ENCODE measurements at regions not wholly inside any gene's neighbourhood (a gene's known extent, or its start where the extent isn't known, plus 50 kb on each side); places are given as distances from the start of the nearest gene placed in this dataset.

GRCh38 chr5:67364381-67364970 is 167.9 kb upstream of the CD180 start:
- H3K9me3 ChIP-seq (replicated peaks in 1 of 2; ENCODE audit: control insufficient read depth in 2 of 2, insufficient read depth in 1 of 2, low read depth in 1 of 2, low read length in 2 of 2): no peaks in the 10 kb centered on the region
- H3K4me1 ChIP-seq (ENCODE audit: control insufficient read depth in 2 of 2, insufficient read depth in 1 of 2, low read depth in 1 of 2, low read length in 2 of 2): no peaks in the 10 kb centered on the region
- H3K36me3 ChIP-seq (replicated peaks in 1 of 2; ENCODE audit: control insufficient read depth in 2 of 2, insufficient read depth in 2 of 2, low read length in 2 of 2): no peaks in the 10 kb centered on the region
- H3K4me3 ChIP-seq (ENCODE audit: low read length in 2 of 2): no peak overlapping the region
- H3K18ac ChIP-seq (ENCODE audit: low read length): no peak overlapping the region
- no peak overlapping the region for H2AK5ac ChIP-seq (ENCODE audit: low read depth, low read length)
- H3K4ac ChIP-seq (ENCODE audit: low read length): no peak overlapping the region
- H2BK120ac ChIP-seq (ENCODE audit: low read depth, low read length): no peak overlapping the region
- no peak overlapping the region for H2AFZ ChIP-seq (ENCODE audit: low read length)
- H3K14ac ChIP-seq (ENCODE audit: low read length): no peak overlapping the region
- no peak for DNase-seq (ENCODE audit: low spot score)
- H4K91ac ChIP-seq (ENCODE audit: low read depth, low read length, poor library complexity): no peak overlapping the region
- no peak overlapping the region for H3K4me2 ChIP-seq (ENCODE audit: insufficient read depth, low read length, poor library complexity, severe bottlenecking)
- H3K27me3 ChIP-seq (ENCODE audit: control insufficient read depth in 3 of 3, insufficient read depth in 3 of 3, low read depth in 1 of 3, low read length in 3 of 3): no peaks in the 10 kb centered on the region
- H4K8ac ChIP-seq (ENCODE audit: low read depth, low read length): no peak overlapping the region
- no peak overlapping the region for H2BK12ac ChIP-seq (ENCODE audit: low read length)
- no peak overlapping the region for H3K23ac ChIP-seq (ENCODE audit: low read depth, low read length, poor library complexity)
- no peak overlapping the region for H3K9ac ChIP-seq (ENCODE audit: low read depth, low read length, poor library complexity)
- no peak overlapping the region for H2BK5ac ChIP-seq (ENCODE audit: low read length)
- H3K27ac ChIP-seq (replicated peaks; ENCODE audit: low read length): no peak overlapping the region
- H2BK15ac ChIP-seq (ENCODE audit: low read length): no peak overlapping the region
- no peaks in the 10 kb centered on the region for H3K79me1 ChIP-seq (ENCODE audit: low read depth, low read length)
- WGBS, 2 donors (ENCODE audit: extremely low coverage in 2 of 2, insufficient read length in 2 of 2, insufficient replicate concordance in 1 of 2): no CpG with 5 or more reads among the region's 3 CpGs

- Histone ChIP-seq H3K23ac (ENCODE audit: low read depth, low read length, poor library complexity) (no peak overlapping the region), H3K36me3 (replicated peaks in 1 of 2; ENCODE audit: control insufficient read depth in 2 of 2, insufficient read depth in 2 of 2, low read length in 2 of 2) (no peaks in the 10 kb centered on the region), H3K18ac (ENCODE audit: low read length) (no peak overlapping the region), H2BK5ac (ENCODE audit: low read length) (no peak overlapping the region), H2BK120ac (ENCODE audit: low read depth, low read length) (no peak overlapping the region), H2AFZ (ENCODE audit: low read length) (no peak overlapping the region), H2BK15ac (ENCODE audit: low read length) (no peak overlapping the region), H3K9ac (ENCODE audit: low read depth, low read length, poor library complexity) (no peak overlapping the region), H3K27me3 (ENCODE audit: control insufficient read depth in 3 of 3, insufficient read depth in 3 of 3, low read depth in 1 of 3, low read length in 3 of 3) (no peaks in the 10 kb centered on the region), H3K14ac (ENCODE audit: low read length) (no peak overlapping the region), H3K4me1 (ENCODE audit: control insufficient read depth in 2 of 2, insufficient read depth in 1 of 2, low read depth in 1 of 2, low read length in 2 of 2) (no peaks in the 10 kb centered on the region), H3K79me1 (ENCODE audit: low read depth, low read length) (no peaks in the 10 kb centered on the region), H3K27ac (replicated peaks; ENCODE audit: low read length) (no peak overlapping the region), H2AK5ac (ENCODE audit: low read depth, low read length) (no peak overlapping the region), H3K4me3 (ENCODE audit: low read length in 2 of 2) (no peak overlapping the region), H4K8ac (ENCODE audit: low read depth, low read length) (no peak overlapping the region), H3K9me3 (replicated peaks in 1 of 2; ENCODE audit: control insufficient read depth in 2 of 2, insufficient read depth in 1 of 2, low read depth in 1 of 2, low read length in 2 of 2) (no peaks in the 10 kb centered on the region), H3K4ac (ENCODE audit: low read length) (no peak overlapping the region), H4K91ac (ENCODE audit: low read depth, low read length, poor library complexity) (no peak overlapping the region), H3K4me2 (ENCODE audit: insufficient read depth, low read length, poor library complexity, severe bottlenecking) (no peak overlapping the region), H2BK12ac (ENCODE audit: low read length) (no peak overlapping the region)
- no peak for DNase-seq (ENCODE audit: low spot score)
- no CpG with 5 or more reads among the region's 1 CpG for WGBS, 2 donors (ENCODE audit: extremely low coverage in 2 of 2, insufficient read length in 2 of 2, insufficient replicate concordance in 1 of 2)
These were observed 167.4 kb upstream of the CD180 start for GRCh38 chr5:67363963-67364362.

- Histone ChIP-seq H3K27me3 (ENCODE audit: control insufficient read depth in 3 of 3, insufficient read depth in 3 of 3, low read depth in 1 of 3, low read length in 3 of 3) (no peaks in the 10 kb centered on the region), H4K8ac (ENCODE audit: low read depth, low read length) (no peak overlapping the region), H2AFZ (ENCODE audit: low read length) (no peak overlapping the region), H2AK5ac (ENCODE audit: low read depth, low read length) (no peak overlapping the region), H3K9ac (ENCODE audit: low read depth, low read length, poor library complexity) (no peak overlapping the region), H2BK5ac (ENCODE audit: low read length) (no peak overlapping the region), H2BK15ac (ENCODE audit: low read length) (no peak overlapping the region), H3K4ac (ENCODE audit: low read length) (no peak overlapping the region), H3K27ac (replicated peaks; ENCODE audit: low read length) (no peak overlapping the region), H2BK120ac (ENCODE audit: low read depth, low read length) (no peak overlapping the region), H3K9me3 (replicated peaks in 1 of 2; ENCODE audit: control insufficient read depth in 2 of 2, insufficient read depth in 1 of 2, low read depth in 1 of 2, low read length in 2 of 2) (no peaks in the 10 kb centered on the region), H3K4me3 (ENCODE audit: low read length in 2 of 2) (no peak overlapping the region), H3K79me1 (ENCODE audit: low read depth, low read length) (no peaks in the 10 kb centered on the region), H3K4me2 (ENCODE audit: insufficient read depth, low read length, poor library complexity, severe bottlenecking) (no peak overlapping the region), H3K18ac (ENCODE audit: low read length) (no peak overlapping the region), H3K23ac (ENCODE audit: low read depth, low read length, poor library complexity) (no peak overlapping the region), H2BK12ac (ENCODE audit: low read length) (no peak overlapping the region), H3K4me1 (ENCODE audit: control insufficient read depth in 2 of 2, insufficient read depth in 1 of 2, low read depth in 1 of 2, low read length in 2 of 2) (no peaks in the 10 kb centered on the region), H3K14ac (ENCODE audit: low read length) (no peak overlapping the region), H4K91ac (ENCODE audit: low read depth, low read length, poor library complexity) (no peak overlapping the region), H3K36me3 (replicated peaks in 1 of 2; ENCODE audit: control insufficient read depth in 2 of 2, insufficient read depth in 2 of 2, low read length in 2 of 2) (no peaks in the 10 kb centered on the region)
- WGBS, 2 donors (ENCODE audit: extremely low coverage in 2 of 2, insufficient read length in 2 of 2, insufficient replicate concordance in 1 of 2): no CpG with 5 or more reads among the region's 5 CpGs
- DNase-seq (ENCODE audit: low spot score): no peak
These were observed 166.6 kb upstream of the CD180 start for GRCh38 chr5:67363180-67363709.

GRCh38 chr5:67361932-67362729 is 165.5 kb upstream of the CD180 start:
- DNase-seq (ENCODE audit: low spot score): no peak
- no peak overlapping the region for H3K4me2 ChIP-seq (ENCODE audit: insufficient read depth, low read length, poor library complexity, severe bottlenecking)
- no peak overlapping the region for H3K9ac ChIP-seq (ENCODE audit: low read depth, low read length, poor library complexity)
- no peak overlapping the region for H3K4me3 ChIP-seq (ENCODE audit: low read length in 2 of 2)
- no peak overlapping the region for H2AFZ ChIP-seq (ENCODE audit: low read length)
- H3K14ac ChIP-seq (ENCODE audit: low read length): no peak overlapping the region
- H3K23ac ChIP-seq (ENCODE audit: low read depth, low read length, poor library complexity): no peak overlapping the region
- WGBS, 2 donors (ENCODE audit: extremely low coverage in 2 of 2, insufficient read length in 2 of 2, insufficient replicate concordance in 1 of 2): no CpG with 5 or more reads among the region's 6 CpGs
- no peaks in the 10 kb centered on the region for H3K27me3 ChIP-seq (ENCODE audit: control insufficient read depth in 3 of 3, insufficient read depth in 3 of 3, low read depth in 1 of 3, low read length in 3 of 3)
- H2AK5ac ChIP-seq (ENCODE audit: low read depth, low read length): no peak overlapping the region
- H3K4me1 ChIP-seq (ENCODE audit: control insufficient read depth in 2 of 2, insufficient read depth in 1 of 2, low read depth in 1 of 2, low read length in 2 of 2): no peaks in the 10 kb centered on the region
- no peaks in the 10 kb centered on the region for H3K9me3 ChIP-seq (replicated peaks in 1 of 2; ENCODE audit: control insufficient read depth in 2 of 2, insufficient read depth in 1 of 2, low read depth in 1 of 2, low read length in 2 of 2)
- H3K36me3 ChIP-seq (replicated peaks in 1 of 2; ENCODE audit: control insufficient read depth in 2 of 2, insufficient read depth in 2 of 2, low read length in 2 of 2): no peaks in the 10 kb centered on the region
- H4K91ac ChIP-seq (ENCODE audit: low read depth, low read length, poor library complexity): no peak overlapping the region
- H3K4ac ChIP-seq (ENCODE audit: low read length): no peak overlapping the region
- no peak overlapping the region for H2BK120ac ChIP-seq (ENCODE audit: low read depth, low read length)
- no peak overlapping the region for H4K8ac ChIP-seq (ENCODE audit: low read depth, low read length)
- H2BK12ac ChIP-seq (ENCODE audit: low read length): no peak overlapping the region
- H3K18ac ChIP-seq (ENCODE audit: low read length): no peak overlapping the region
- no peak overlapping the region for H2BK15ac ChIP-seq (ENCODE audit: low read length)
- H3K79me1 ChIP-seq (ENCODE audit: low read depth, low read length): no peaks in the 10 kb centered on the region
- H2BK5ac ChIP-seq (ENCODE audit: low read length): no peak overlapping the region
- H3K27ac ChIP-seq (replicated peaks; ENCODE audit: low read length): no peak overlapping the region
